ENCODE measurements at regions not wholly inside any gene's neighbourhood (a gene's known extent, or its start where the extent isn't known, plus 50 kb on each side); places are given as distances from the start of the nearest gene placed in this dataset.
"Not testable (repeated sequence)": the region's sequence is repeated elsewhere in the genome, so short reads cannot be mapped to it uniquely, and the experiment has no call there.

DNA sequence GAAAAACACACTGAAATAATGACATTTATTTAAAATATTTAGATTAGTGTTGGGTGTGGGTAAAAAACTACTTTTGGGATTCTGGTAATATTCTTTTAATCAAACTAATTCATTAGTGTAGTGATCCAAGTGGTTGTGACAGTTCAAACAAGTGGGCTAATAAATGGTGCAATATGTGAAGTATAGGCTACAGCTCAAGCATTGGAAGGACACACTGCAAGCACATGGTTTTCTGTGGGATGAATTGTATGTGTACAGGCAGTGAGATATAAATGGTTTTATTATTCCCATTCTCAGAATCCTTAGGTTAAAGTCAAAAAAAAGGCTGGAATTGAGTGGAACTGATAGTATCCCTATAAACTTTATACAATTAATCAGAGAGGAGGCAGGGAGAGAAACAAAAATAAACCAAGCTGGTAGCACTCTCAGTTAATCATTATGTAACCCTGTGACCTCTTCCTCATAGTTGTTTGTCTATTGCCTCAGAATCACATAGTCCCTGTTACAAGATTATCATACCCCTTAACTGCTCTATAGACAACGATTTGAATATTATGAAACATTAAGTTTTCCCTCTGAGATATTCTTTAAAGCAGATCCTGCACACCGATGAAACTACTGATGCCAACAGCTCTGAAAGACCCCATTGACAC, 1755.4 kb upstream of the ACO1 start:
- Histone ChIP-seq H3K4me3 (ENCODE audit: control insufficient read depth in 2 of 3, extremely low read depth in 1 of 3, insufficient read depth in 2 of 3, low read depth in 1 of 3, low read length in 3 of 3) (no peak overlapping the region), H3K4me2 (ENCODE audit: control insufficient read depth, extremely low read depth, insufficient read depth, low read depth, low read length) (no peak overlapping the region), H3K9ac (ENCODE audit: control insufficient read depth, extremely low read depth, insufficient read depth, low read length) (no peak overlapping the region), H4K20me1 (ENCODE audit: control insufficient read depth, extremely low read depth, insufficient read depth, low read length) (no peaks in the 10 kb centered on the region), H2AFZ (ENCODE audit: control insufficient read depth, low read length) (no peak overlapping the region), H3K4me1 (ENCODE audit: control insufficient read depth, extremely low read depth, insufficient read depth, low read length) (no peaks in the 10 kb centered on the region), H3K27me3 (ENCODE audit: control insufficient read depth, extremely low read depth, insufficient read depth, low read length) (no peaks in the 10 kb centered on the region), H3K36me3 (ENCODE audit: control insufficient read depth in 2 of 2, extremely low read depth in 1 of 2, insufficient read depth in 2 of 2, low read length in 2 of 2) (no peaks in the 10 kb centered on the region), H3K9me1 (ENCODE audit: control insufficient read depth, extremely low read depth, insufficient read depth, low read length) (no peaks in the 10 kb centered on the region), H3K79me2 (ENCODE audit: control insufficient read depth, insufficient read depth, low read length) (no peaks in the 10 kb centered on the region), H3K9me3 (ENCODE audit: control insufficient read depth, low read depth, low read length) (no peaks in the 10 kb centered on the region), H3K27ac (ENCODE audit: control insufficient read depth, insufficient read depth, low read length) (no peak overlapping the region)
- FAIRE-seq (no peak), DNase-seq (ENCODE audit: low read depth, low spot score) (no peak)
- TF ChIP-seq EZH2 (IDR thresholded peaks at IDR 0.05; ENCODE audit: low read length) = no peak
- TF ChIP-seq, protein P1, sequence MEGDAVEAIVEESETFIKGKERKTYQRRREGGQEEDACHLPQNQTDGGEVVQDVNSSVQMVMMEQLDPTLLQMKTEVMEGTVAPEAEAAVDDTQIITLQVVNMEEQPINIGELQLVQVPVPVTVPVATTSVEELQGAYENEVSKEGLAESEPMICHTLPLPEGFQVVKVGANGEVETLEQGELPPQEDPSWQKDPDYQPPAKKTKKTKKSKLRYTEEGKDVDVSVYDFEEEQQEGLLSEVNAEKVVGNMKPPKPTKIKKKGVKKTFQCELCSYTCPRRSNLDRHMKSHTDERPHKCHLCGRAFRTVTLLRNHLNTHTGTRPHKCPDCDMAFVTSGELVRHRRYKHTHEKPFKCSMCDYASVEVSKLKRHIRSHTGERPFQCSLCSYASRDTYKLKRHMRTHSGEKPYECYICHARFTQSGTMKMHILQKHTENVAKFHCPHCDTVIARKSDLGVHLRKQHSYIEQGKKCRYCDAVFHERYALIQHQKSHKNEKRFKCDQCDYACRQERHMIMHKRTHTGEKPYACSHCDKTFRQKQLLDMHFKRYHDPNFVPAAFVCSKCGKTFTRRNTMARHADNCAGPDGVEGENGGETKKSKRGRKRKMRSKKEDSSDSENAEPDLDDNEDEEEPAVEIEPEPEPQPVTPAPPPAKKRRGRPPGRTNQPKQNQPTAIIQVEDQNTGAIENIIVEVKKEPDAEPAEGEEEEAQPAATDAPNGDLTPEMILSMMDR (optimal IDR thresholded peaks at IDR 0.05 in 1 of 3, IDR thresholded peaks at IDR 0.05 in 1 of 3, conservative IDR thresholded peaks at IDR 0.05 in 1 of 3; ENCODE audit: extremely low read depth in 1 of 3, insufficient read depth in 2 of 3, low read length in 3 of 3) = no peak
- dilution Hi-C loops (cut with MboI; ENCODE audit: extremely low pct_ligation_motif_present, low sequenced_read_pairs) = no loop called here

DNA sequence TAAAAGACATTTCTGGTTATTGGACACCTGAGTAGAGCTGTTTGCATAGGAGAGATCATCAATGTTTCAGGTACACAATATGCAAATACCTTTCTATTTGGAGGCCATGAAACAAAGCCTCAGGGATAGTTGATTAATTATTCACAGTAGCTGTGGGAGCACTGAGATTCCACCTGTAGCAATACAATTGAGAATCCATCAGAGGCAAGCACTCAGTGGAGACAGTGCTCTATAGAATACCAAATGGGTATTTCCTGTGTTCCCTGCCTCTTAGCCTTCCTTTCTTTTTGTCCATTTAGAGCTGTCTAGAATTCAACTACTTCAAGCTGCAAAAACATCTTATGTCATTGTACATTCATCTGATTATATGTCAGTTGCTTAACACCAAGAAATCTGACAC, 1754.0 kb upstream of the ACO1 start:
- H3K9ac ChIP-seq (ENCODE audit: control insufficient read depth, extremely low read depth, insufficient read depth, low read length) = no peak overlapping the region
- H3K27me3 ChIP-seq (ENCODE audit: control insufficient read depth, extremely low read depth, insufficient read depth, low read length) = no peaks in the 10 kb centered on the region
- no peaks in the 10 kb centered on the region for H3K9me3 ChIP-seq (ENCODE audit: control insufficient read depth, low read depth, low read length)
- no peak overlapping the region for H2AFZ ChIP-seq (ENCODE audit: control insufficient read depth, low read length)
- H3K4me3 ChIP-seq (ENCODE audit: control insufficient read depth in 2 of 3, extremely low read depth in 1 of 3, insufficient read depth in 2 of 3, low read depth in 1 of 3, low read length in 3 of 3) = no peak overlapping the region
- H3K36me3 ChIP-seq (ENCODE audit: control insufficient read depth in 2 of 2, extremely low read depth in 1 of 2, insufficient read depth in 2 of 2, low read length in 2 of 2) = no peaks in the 10 kb centered on the region
- H3K9me1 ChIP-seq (ENCODE audit: control insufficient read depth, extremely low read depth, insufficient read depth, low read length) = no peaks in the 10 kb centered on the region
- no peak overlapping the region for H3K4me2 ChIP-seq (ENCODE audit: control insufficient read depth, extremely low read depth, insufficient read depth, low read depth, low read length)
- FAIRE-seq (no peak), DNase-seq (ENCODE audit: low read depth, low spot score) (no peak)
- TF ChIP-seq, protein P1 (optimal IDR thresholded peaks at IDR 0.05 in 1 of 3, IDR thresholded peaks at IDR 0.05 in 1 of 3, conservative IDR thresholded peaks at IDR 0.05 in 1 of 3; ENCODE audit: extremely low read depth in 1 of 3, insufficient read depth in 2 of 3, low read length in 3 of 3) = no peak
- TF ChIP-seq EZH2 (IDR thresholded peaks at IDR 0.05; ENCODE audit: low read length) = no peak
- no peaks in the 10 kb centered on the region for H3K79me2 ChIP-seq (ENCODE audit: control insufficient read depth, insufficient read depth, low read length)
- H4K20me1 ChIP-seq (ENCODE audit: control insufficient read depth, extremely low read depth, insufficient read depth, low read length) = no peaks in the 10 kb centered on the region
- H3K4me1 ChIP-seq (ENCODE audit: control insufficient read depth, extremely low read depth, insufficient read depth, low read length) = no peaks in the 10 kb centered on the region
- H3K27ac ChIP-seq (ENCODE audit: control insufficient read depth, insufficient read depth, low read length) = no peak overlapping the region
- dilution Hi-C loops (cut with MboI; ENCODE audit: extremely low pct_ligation_motif_present, low sequenced_read_pairs) = no loop called here

DNA sequence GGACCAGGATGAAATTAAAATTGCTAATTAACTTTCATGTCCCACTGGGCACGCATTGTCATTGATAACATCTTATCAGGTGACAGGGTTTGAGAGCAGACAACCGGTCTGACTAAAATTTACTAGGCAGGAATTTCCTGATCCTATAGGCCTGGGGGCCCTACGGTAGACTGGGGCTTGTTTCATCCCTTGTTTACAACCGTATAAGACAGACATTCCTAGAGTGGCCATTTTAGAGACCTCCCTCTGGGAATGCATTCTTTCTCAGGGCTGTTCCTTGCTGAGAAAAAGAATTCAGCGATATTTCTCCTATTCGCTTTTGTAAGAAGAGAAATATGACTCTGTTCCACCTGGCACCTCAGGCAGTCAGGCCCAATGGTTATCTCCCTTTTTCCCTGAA, 1737.8 kb upstream of the ACO1 start:
- H3K4me2 ChIP-seq (ENCODE audit: control insufficient read depth, extremely low read depth, insufficient read depth, low read depth, low read length); FAIRE-seq; H3K27me3 ChIP-seq (ENCODE audit: control insufficient read depth, extremely low read depth, insufficient read depth, low read length); dilution Hi-C loops (cut with MboI; ENCODE audit: extremely low pct_ligation_motif_present, low sequenced_read_pairs); H2AFZ ChIP-seq (ENCODE audit: control insufficient read depth, low read length); H3K9ac ChIP-seq (ENCODE audit: control insufficient read depth, extremely low read depth, insufficient read depth, low read length); H3K36me3 ChIP-seq (ENCODE audit: control insufficient read depth in 2 of 2, extremely low read depth in 1 of 2, insufficient read depth in 2 of 2, low read length in 2 of 2); H3K9me1 ChIP-seq (ENCODE audit: control insufficient read depth, extremely low read depth, insufficient read depth, low read length); H3K4me1 ChIP-seq (ENCODE audit: control insufficient read depth, extremely low read depth, insufficient read depth, low read length); H3K9me3 ChIP-seq (ENCODE audit: control insufficient read depth, low read depth, low read length); H4K20me1 ChIP-seq (ENCODE audit: control insufficient read depth, extremely low read depth, insufficient read depth, low read length); H3K27ac ChIP-seq (ENCODE audit: control insufficient read depth, insufficient read depth, low read length); H3K79me2 ChIP-seq (ENCODE audit: control insufficient read depth, insufficient read depth, low read length); H3K4me3 ChIP-seq (ENCODE audit: control insufficient read depth in 2 of 3, extremely low read depth in 1 of 3, insufficient read depth in 2 of 3, low read depth in 1 of 3, low read length in 3 of 3); DNase-seq (ENCODE audit: low read depth, low spot score): not testable (repeated sequence)

Measured in keratinocyte (primary cell).